ENCODE measurements at regions not wholly inside any gene's neighbourhood (a gene's known extent, or its start where the extent isn't known, plus 50 kb on each side); places are given as distances from the start of the nearest gene placed in this dataset.

GRCh38 chr10:8873310-8873709, 818.8 kb downstream of the GATA3 start:
- intact Hi-C loops (cut with micrococcal nuclease), result no loop called here
- no peak overlapping the region for H3K27ac ChIP-seq (ENCODE audit: low read length)
- Mint-ChIP-seq H3K36me3 (no peaks in the 10 kb centered on the region), H3K27ac (no peak overlapping the region), H3K27me3 (ENCODE audit: low read depth in 2 of 2) (peaks cover 0 to 3% of the 10 kb centered on the region in 2 donors), H3K4me3 (no peak overlapping the region), H3K4me1 (no peaks in the 10 kb centered on the region), H3K9me3 (no peaks in the 10 kb centered on the region)
- H3K4me1 ChIP-seq (ENCODE audit: control insufficient read depth, insufficient read depth, low read length), result no peaks in the 10 kb centered on the region
- ATAC-seq (no peak), DNase-seq (no peak)
- no peaks in the 10 kb centered on the region for H3K9me3 ChIP-seq (ENCODE audit: control insufficient read depth, insufficient read depth, low read length)
- no peak for TF ChIP-seq CTCF (IDR thresholded peaks at IDR 0.05)
- H3K4me3 ChIP-seq (ENCODE audit: low read length), result no peak overlapping the region
- no CpG with 5 or more reads among the region's 3 CpGs for WGBS (ENCODE audit: insufficient coverage)
- H3K27me3 ChIP-seq (ENCODE audit: control insufficient read depth, insufficient read depth, low read length), result no peaks in the 10 kb centered on the region
- H3K36me3 ChIP-seq (ENCODE audit: control insufficient read depth, insufficient read depth, low read length), result no peaks in the 10 kb centered on the region

GRCh38 chr10:8874268-8874667, 819.8 kb downstream of the GATA3 start:
- no peaks in the 10 kb centered on the region for H3K4me1 ChIP-seq (ENCODE audit: control insufficient read depth, insufficient read depth, low read length)
- no CpG with 5 or more reads among the region's 2 CpGs for WGBS (ENCODE audit: insufficient coverage)
- no peaks in the 10 kb centered on the region for H3K36me3 ChIP-seq (ENCODE audit: control insufficient read depth, insufficient read depth, low read length)

GRCh38 chr10:8874972-8875371, 820.5 kb downstream of the GATA3 start:
- no peaks in the 10 kb centered on the region for H3K36me3 ChIP-seq (ENCODE audit: control insufficient read depth, insufficient read depth, low read length)
- Mint-ChIP-seq H3K36me3 (no peaks in the 10 kb centered on the region), H3K27ac (no peak overlapping the region), H3K4me1 (no peaks in the 10 kb centered on the region), H3K27me3 (ENCODE audit: low read depth in 2 of 2) (peaks cover 3 to 10% of the 10 kb centered on the region in 2 donors), H3K4me3 (no peak overlapping the region), H3K9me3 (no peaks in the 10 kb centered on the region)
- H3K27me3 ChIP-seq (ENCODE audit: control insufficient read depth, insufficient read depth, low read length), result no peaks in the 10 kb centered on the region
- TF ChIP-seq CTCF (IDR thresholded peaks at IDR 0.05), result no peak
- no peak overlapping the region for H3K4me3 ChIP-seq (ENCODE audit: low read length)
- DNase-seq (no peak), ATAC-seq (no peak)
- intact Hi-C loops (cut with micrococcal nuclease), result no loop called here
- no peaks in the 10 kb centered on the region for H3K9me3 ChIP-seq (ENCODE audit: control insufficient read depth, insufficient read depth, low read length)
- no peaks in the 10 kb centered on the region for H3K4me1 ChIP-seq (ENCODE audit: control insufficient read depth, insufficient read depth, low read length)
- 92% methylated on average over 3 of the region's 3 CpGs for WGBS (ENCODE audit: insufficient coverage)
- no peak overlapping the region for H3K27ac ChIP-seq (ENCODE audit: low read length)

More at GRCh38 chr10:8874268-8874667, 819.8 kb downstream of the GATA3 start:
- Histone ChIP-seq H3K4me3 (ENCODE audit: low read length) (no peak overlapping the region), H3K9me3 (ENCODE audit: control insufficient read depth, insufficient read depth, low read length) (no peaks in the 10 kb centered on the region), H3K27ac (ENCODE audit: low read length) (no peak overlapping the region), H3K27me3 (ENCODE audit: control insufficient read depth, insufficient read depth, low read length) (no peaks in the 10 kb centered on the region)
- H3K9me3 Mint-ChIP-seq, result no peaks in the 10 kb centered on the region
- DNase-seq (no peak), ATAC-seq (no peak)
- intact Hi-C loops (cut with micrococcal nuclease), result no loop called here
- no peaks in the 10 kb centered on the region for H3K4me1 Mint-ChIP-seq
- no peak overlapping the region for H3K4me3 Mint-ChIP-seq
- H3K27me3 Mint-ChIP-seq (ENCODE audit: low read depth in 2 of 2), result peaks cover 3 to 5% of the 10 kb centered on the region in 2 donors
- H3K27ac Mint-ChIP-seq, result no peak overlapping the region
- no peak for TF ChIP-seq CTCF (IDR thresholded peaks at IDR 0.05)
- H3K36me3 Mint-ChIP-seq, result no peaks in the 10 kb centered on the region

GRCh38 chr10:8876171-8876570, 821.7 kb downstream of the GATA3 start:
- Histone ChIP-seq H3K9me3 (ENCODE audit: control insufficient read depth, insufficient read depth, low read length) (no peaks in the 10 kb centered on the region), H3K4me3 (ENCODE audit: low read length) (no peak overlapping the region), H3K36me3 (ENCODE audit: control insufficient read depth, insufficient read depth, low read length) (no peaks in the 10 kb centered on the region), H3K27me3 (ENCODE audit: control insufficient read depth, insufficient read depth, low read length) (no peaks in the 10 kb centered on the region), H3K27ac (ENCODE audit: low read length) (no peak overlapping the region), H3K4me1 (ENCODE audit: control insufficient read depth, insufficient read depth, low read length) (no peaks in the 10 kb centered on the region)
- DNase-seq (no peak), ATAC-seq (no peak)
- Mint-ChIP-seq H3K9me3 (no peaks in the 10 kb centered on the region), H3K4me3 (no peak overlapping the region), H3K4me1 (no peaks in the 10 kb centered on the region), H3K36me3 (no peaks in the 10 kb centered on the region), H3K27me3 (ENCODE audit: low read depth in 2 of 2) (peaks cover 3 to 10% of the 10 kb centered on the region in 2 donors), H3K27ac (no peak overlapping the region)
- TF ChIP-seq CTCF (IDR thresholded peaks at IDR 0.05), result no peak
- intact Hi-C loops (cut with micrococcal nuclease), result no loop called here
- WGBS (ENCODE audit: insufficient coverage), result no CpG with 5 or more reads among the region's 1 CpG
